ENCODE measurements at regions not wholly inside any gene's neighbourhood (a gene's known extent, or its start where the extent isn't known, plus 50 kb on each side); places are given as distances from the start of the nearest gene placed in this dataset.

DNA sequence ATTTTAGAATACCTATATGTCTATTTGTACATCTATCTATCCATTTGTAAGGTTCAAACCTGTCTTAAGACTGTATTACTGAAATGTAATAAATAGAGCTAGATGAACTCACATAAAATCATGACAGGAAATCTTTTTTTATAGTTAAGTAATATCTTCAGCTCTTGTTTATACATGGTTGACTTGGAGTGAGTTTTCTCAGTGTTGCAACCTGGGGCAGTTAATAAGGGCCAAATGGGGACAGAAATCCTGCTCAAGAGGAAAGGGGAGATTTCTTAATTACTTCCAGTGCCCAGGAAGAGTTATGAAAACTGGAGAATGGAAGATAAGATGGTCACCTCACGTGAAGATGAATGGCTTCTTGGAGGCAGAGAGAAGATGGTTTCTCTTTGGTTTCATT lies 265.1 kb upstream of the FBXL7 start:
- Histone ChIP-seq H3K36me3 (ENCODE audit: low read depth) (no peaks in the 10 kb centered on the region), H3K4me2 (ENCODE audit: unreplicated experiment) (no peak overlapping the region), H3K27me3 (replicated peaks; ENCODE audit: insufficient read depth) (no peaks in the 10 kb centered on the region), H3K27ac (no peak overlapping the region), H3K79me2 (ENCODE audit: insufficient read depth) (no peaks in the 10 kb centered on the region), H3K4me3 (no peak overlapping the region), H3K9me3 (ENCODE audit: low read depth) (no peaks in the 10 kb centered on the region), H3K9ac (no peak overlapping the region), H3K4me1 (ENCODE audit: insufficient read depth) (peaks cover 6% of the 10 kb centered on the region; the same call in 1 of the 2 replicates), H3K9me2 (ENCODE audit: insufficient read depth) (no peaks in the 10 kb centered on the region), H3F3A (ENCODE audit: insufficient read depth) (no peaks in the 10 kb centered on the region), H2AFZ (no peak overlapping the region), H4K20me1 (ENCODE audit: insufficient read depth) (no peaks in the 10 kb centered on the region)
- TF ChIP-seq EZH2phosphoT487 (IDR thresholded peaks at IDR 0.05; ENCODE audit: insufficient read depth, low read depth) (no peak), EZH2 (IDR thresholded peaks at IDR 0.05; ENCODE audit: insufficient read depth, poor library complexity, severe bottlenecking) (no peak)
- no peak for DNase-seq
- in situ Hi-C loops (cut with MboI) = no loop called here
- WGBS, 2 experiments (ENCODE audit: low coverage in 1 of 2, low lambda C conversion rate in 2 of 2, missing lambda C conversion rate in 2 of 2) = 74 to 86% methylated on average over 1 of the region's 1 CpG

DNA sequence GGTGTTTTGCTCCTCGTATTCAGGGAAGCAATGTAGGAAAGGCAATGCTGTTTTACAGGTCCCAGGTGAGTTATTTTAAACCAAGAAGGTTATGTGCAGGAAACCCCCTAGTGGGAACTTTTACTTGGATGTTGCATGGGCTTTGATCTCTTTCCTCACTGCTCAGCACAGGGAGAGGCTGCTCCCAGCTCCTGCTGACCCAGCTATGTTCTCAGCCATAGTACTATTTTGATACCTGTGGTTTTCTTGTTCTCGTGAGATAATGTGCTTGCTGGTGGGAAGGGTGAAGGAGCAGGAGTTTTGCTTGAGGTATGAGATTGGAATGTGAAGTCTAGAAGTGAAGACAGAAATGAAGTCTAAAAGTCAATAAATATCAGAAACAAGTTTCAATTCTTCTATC lies 265.6 kb upstream of the FBXL7 start:
- Histone ChIP-seq H3K4me1 (ENCODE audit: insufficient read depth) (peaks cover 6% of the 10 kb centered on the region; the same call in 1 of the 2 replicates), H2AFZ (no peak overlapping the region), H3K4me2 (ENCODE audit: unreplicated experiment) (no peak overlapping the region), H3K27ac (no peak overlapping the region), H3K36me3 (ENCODE audit: low read depth) (no peaks in the 10 kb centered on the region), H3K9me2 (ENCODE audit: insufficient read depth) (no peaks in the 10 kb centered on the region), H3K4me3 (no peak overlapping the region), H3K9ac (no peak overlapping the region), H4K20me1 (ENCODE audit: insufficient read depth) (no peaks in the 10 kb centered on the region), H3F3A (ENCODE audit: insufficient read depth) (no peaks in the 10 kb centered on the region), H3K9me3 (ENCODE audit: low read depth) (no peaks in the 10 kb centered on the region), H3K27me3 (replicated peaks; ENCODE audit: insufficient read depth) (no peaks in the 10 kb centered on the region), H3K79me2 (ENCODE audit: insufficient read depth) (no peaks in the 10 kb centered on the region)
- WGBS, 2 experiments (ENCODE audit: low coverage in 1 of 2, low lambda C conversion rate in 2 of 2, missing lambda C conversion rate in 2 of 2) = 79 to 95% methylated on average over 2 of the region's 2 CpGs
- in situ Hi-C loops (cut with MboI) = no loop called here
- TF ChIP-seq EZH2 (IDR thresholded peaks at IDR 0.05; ENCODE audit: insufficient read depth, poor library complexity, severe bottlenecking) (no peak), EZH2phosphoT487 (IDR thresholded peaks at IDR 0.05; ENCODE audit: insufficient read depth, low read depth) (no peak)
- no peak for DNase-seq

DNA sequence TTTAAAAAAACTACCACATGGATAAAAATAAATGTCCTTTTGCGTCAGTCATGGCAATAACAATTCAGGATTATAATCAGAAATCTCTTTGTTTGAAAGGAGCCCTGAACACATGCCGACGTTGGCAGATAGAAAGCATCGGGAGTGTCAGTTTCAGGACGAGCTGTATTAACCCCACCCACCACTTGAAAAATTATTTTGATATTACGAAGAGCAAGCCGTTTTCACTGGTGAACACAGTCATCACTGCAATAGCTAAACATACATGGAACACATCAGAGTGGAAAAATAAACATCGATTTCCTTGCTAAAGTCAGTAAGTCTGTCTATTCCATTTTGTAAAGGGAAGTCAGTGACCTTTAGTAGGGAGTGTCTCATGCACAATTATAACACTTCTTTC lies 266.4 kb upstream of the FBXL7 start:
- peak overlapping the region; percentile 53 for H3K4me3 ChIP-seq
- 4 to 6% methylated on average over 8 of the region's 8 CpGs for WGBS, 2 experiments (ENCODE audit: low coverage in 1 of 2, low lambda C conversion rate in 2 of 2, missing lambda C conversion rate in 2 of 2)
- in situ Hi-C loops (cut with MboI) = no loop called here

DNA sequence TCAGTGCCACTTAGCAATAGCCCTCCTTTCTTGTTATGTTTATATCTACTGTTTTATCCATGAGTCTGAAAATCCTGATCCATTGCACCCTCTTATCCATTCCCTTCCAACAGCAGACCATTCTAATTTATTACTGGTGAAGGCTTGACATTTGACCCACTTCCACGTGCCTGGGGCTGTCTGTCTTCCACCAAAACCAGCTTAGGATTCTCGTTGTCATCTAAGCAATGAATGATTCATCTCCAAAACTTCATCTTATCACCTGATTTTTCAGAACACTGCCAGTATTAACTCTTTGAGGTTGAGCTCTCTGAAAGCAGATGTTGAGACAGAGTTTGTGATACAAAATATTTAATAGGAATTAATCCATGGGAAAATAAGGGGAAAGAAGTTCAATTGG lies 277.8 kb upstream of the FBXL7 start:
- no peaks in the 10 kb centered on the region for H3K9me2 ChIP-seq (ENCODE audit: insufficient read depth)

More for the DNA sequence above, 266.4 kb upstream of the FBXL7 start:
- H3K9ac ChIP-seq = no peak overlapping the region
- no peaks in the 10 kb centered on the region for H3K36me3 ChIP-seq (ENCODE audit: low read depth)
- peak; percentile 33 for DNase-seq
- H4K20me1 ChIP-seq (ENCODE audit: insufficient read depth) = no peaks in the 10 kb centered on the region
- H2AFZ ChIP-seq = peak overlapping the region; percentile 71
- H3K79me2 ChIP-seq (ENCODE audit: insufficient read depth) = no peaks in the 10 kb centered on the region
- H3K4me1 ChIP-seq (ENCODE audit: insufficient read depth) = peaks cover 6% of the 10 kb centered on the region; the same call in 1 of the 2 replicates
- no peaks in the 10 kb centered on the region for H3K9me2 ChIP-seq (ENCODE audit: insufficient read depth)
- H3K27ac ChIP-seq = no peak overlapping the region
- H3K9me3 ChIP-seq (ENCODE audit: low read depth) = no peaks in the 10 kb centered on the region
- peak overlapping the region; percentile 67 for H3K4me2 ChIP-seq (ENCODE audit: unreplicated experiment)
- H3F3A ChIP-seq (ENCODE audit: insufficient read depth) = no peaks in the 10 kb centered on the region
- no peaks in the 10 kb centered on the region for H3K27me3 ChIP-seq (replicated peaks; ENCODE audit: insufficient read depth)
- TF ChIP-seq EZH2 (IDR thresholded peaks at IDR 0.05; ENCODE audit: insufficient read depth, poor library complexity, severe bottlenecking) (no peak), EZH2phosphoT487 (IDR thresholded peaks at IDR 0.05; ENCODE audit: insufficient read depth, low read depth) (no peak)

More for the DNA sequence above, 277.8 kb upstream of the FBXL7 start:
- H3K4me2 ChIP-seq (ENCODE audit: unreplicated experiment) = no peak overlapping the region
- no peak for DNase-seq
- no peak overlapping the region for H3K4me3 ChIP-seq
- peaks cover 4% of the 10 kb centered on the region; the same call in 1 of the 2 replicates for H3K27me3 ChIP-seq (replicated peaks; ENCODE audit: insufficient read depth)
- TF ChIP-seq EZH2phosphoT487 (IDR thresholded peaks at IDR 0.05; ENCODE audit: insufficient read depth, low read depth) = no peak
- no peak for TF ChIP-seq EZH2 (IDR thresholded peaks at IDR 0.05; ENCODE audit: insufficient read depth, poor library complexity, severe bottlenecking)
- H3K36me3 ChIP-seq (ENCODE audit: low read depth) = no peaks in the 10 kb centered on the region
- H3K9ac ChIP-seq = no peak overlapping the region
- H2AFZ ChIP-seq = no peak overlapping the region
- H3K4me1 ChIP-seq (ENCODE audit: insufficient read depth) = no peaks in the 10 kb centered on the region
- no peaks in the 10 kb centered on the region for H3F3A ChIP-seq (ENCODE audit: insufficient read depth)
- no peaks in the 10 kb centered on the region for H3K9me3 ChIP-seq (ENCODE audit: low read depth)
- H3K79me2 ChIP-seq (ENCODE audit: insufficient read depth) = no peaks in the 10 kb centered on the region
- 0 to 3% methylated on average over 2 of the region's 2 CpGs for whole genome bisulfite sequencing, 2 experiments (ENCODE audit: low coverage in 1 of 2, low lambda C conversion rate in 2 of 2, missing lambda C conversion rate in 2 of 2)
- no peaks in the 10 kb centered on the region for H4K20me1 ChIP-seq (ENCODE audit: insufficient read depth)
- in situ Hi-C loops (cut with MboI) = no loop called here
- H3K27ac ChIP-seq = no peak overlapping the region
